Stimulated activated CD8-positive, alpha-beta memory T cell treated with anti-CD3 and anti-CD28 coated beads, Interleukin-2, amount 100 ng/mL, for 48 hours (primary cell): ENCODE measurements at regions not wholly inside any gene's neighbourhood (a gene's known extent, or its start where the extent isn't known, plus 50 kb on each side); places are given as distances from the start of the nearest gene placed in this dataset.

Experiments used
- DNase-seq, 2 donors: peaks; one replicate each; pipeline ENCODE4 v3.0.0-alpha.2; 2020; ENCODE audit warnings: low read depth in 2 of 2

- no peak for DNase-seq
These were observed 548.6 kb upstream of the HS6ST1 start for GRCh38 chr2:128867311-128867710.

DNA sequence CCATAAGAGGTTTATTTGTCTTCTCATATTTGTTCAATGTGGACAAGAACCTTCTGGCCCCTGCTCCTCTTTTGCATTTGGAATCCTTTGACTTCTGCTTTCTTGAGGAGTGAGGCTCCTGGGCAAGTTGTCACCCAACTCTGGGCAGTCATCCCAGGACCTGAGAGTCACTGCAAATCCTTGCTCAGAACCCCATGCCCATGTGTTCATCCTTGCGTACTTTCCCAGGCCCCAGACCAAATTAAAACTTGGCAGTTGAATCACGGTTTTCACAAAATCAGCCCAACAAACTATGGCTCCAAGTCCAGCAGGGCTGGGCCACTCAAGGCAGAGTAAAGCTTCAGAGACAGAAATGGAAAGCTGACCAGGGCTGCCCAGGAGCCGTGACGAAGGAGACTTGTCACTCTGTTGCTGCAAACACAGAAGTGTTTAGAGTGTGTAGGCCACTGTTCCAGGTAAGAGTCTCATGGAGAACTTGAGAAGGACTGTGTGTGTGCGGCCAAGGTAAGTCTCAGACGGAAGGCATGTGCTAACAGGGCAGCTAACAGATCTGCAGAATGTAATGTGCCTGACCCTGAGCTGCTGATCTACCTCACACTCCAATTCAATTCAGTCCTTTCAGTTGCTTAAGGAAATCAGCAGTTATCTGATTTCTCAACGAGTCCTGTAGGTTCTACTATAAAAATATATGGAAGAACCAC is 549.4 kb upstream of the HS6ST1 start:
- no peak for DNase-seq

- DNase-seq = no peak
These were observed 550.3 kb upstream of the HS6ST1 start for GRCh38 chr2:128868686-128869551.

- DNase-seq = no peak
These were observed 555.9 kb upstream of the HS6ST1 start for GRCh38 chr2:128874608-128875007.

DNA sequence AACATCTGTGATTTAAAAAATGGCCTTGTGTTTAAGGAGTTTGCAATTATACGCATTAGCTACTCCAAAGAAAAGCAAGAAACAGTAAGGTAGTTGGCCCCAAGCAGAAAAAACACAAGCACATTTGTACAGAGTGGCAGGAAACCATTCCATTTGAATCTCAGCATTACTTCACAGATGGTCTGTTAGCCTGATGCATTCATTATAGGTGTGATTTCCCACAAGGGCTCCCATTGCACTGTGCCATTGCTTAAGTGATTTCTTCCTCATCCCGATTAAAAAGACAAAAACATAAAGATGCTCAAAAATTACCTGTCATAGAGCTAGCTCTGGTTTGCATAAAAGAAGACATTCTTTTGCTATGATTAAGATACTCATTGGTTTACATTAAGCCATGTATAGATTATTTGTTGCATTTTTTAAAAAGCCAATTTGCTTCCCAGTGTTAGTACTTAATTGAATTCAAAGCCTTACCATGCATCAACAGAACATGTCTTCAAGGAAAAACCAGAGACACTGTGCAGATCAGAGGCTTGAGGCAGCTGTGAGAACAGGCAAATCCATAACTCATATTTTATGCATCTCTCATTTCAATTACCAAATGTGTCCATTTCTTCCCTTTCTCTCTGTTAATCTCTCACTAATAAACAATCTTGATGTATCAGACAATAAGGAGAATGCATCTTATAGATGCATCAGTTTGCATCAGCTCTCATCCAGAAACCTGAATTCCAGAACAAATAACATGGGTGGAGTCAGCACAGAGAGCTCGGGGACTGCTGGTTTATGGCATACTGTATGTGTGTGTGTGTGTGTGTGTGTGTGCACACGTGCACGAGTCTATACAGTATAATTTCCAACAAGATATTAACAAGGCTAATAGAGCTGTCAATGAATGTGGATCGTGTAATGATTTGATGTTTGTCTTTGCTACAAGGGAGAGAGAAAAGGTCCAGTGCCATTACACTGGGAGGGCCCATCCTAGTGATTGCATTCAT is 558.6 kb upstream of the HS6ST1 start:
- no peak for DNase-seq

- no peak for DNase-seq
These were observed 560.5 kb upstream of the HS6ST1 start for GRCh38 chr2:128879161-128879560.

DNA sequence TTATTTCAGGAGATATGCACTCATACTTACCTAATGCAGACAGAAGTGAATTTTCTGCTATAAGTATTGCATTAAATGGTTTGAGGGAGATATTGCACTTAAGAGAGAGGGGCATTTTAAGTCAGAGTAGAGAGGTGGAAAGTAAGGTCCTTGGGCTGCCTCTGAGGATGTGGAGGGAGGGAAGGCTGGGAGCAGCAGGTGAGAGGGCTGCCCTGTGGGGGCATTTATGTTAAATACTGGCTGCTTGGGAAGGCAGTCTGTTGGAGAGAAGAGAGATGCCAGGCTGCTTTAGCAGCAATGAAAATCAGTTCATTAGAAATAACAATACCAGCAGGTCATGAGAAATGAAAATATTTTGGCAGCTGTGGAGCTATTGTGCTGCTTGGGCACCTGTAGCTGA is 576.2 kb upstream of the HS6ST1 start:
- DNase-seq = no peak

- no peak for DNase-seq
These were observed 583.1 kb upstream of the HS6ST1 start for GRCh38 chr2:128901572-128902391.

GRCh38 chr2:128903637-128904036 is 585.0 kb upstream of the HS6ST1 start:
- DNase-seq = no peak

GRCh38 chr2:128911276-128911675 is 592.6 kb upstream of the HS6ST1 start:
- no peak for DNase-seq

DNA sequence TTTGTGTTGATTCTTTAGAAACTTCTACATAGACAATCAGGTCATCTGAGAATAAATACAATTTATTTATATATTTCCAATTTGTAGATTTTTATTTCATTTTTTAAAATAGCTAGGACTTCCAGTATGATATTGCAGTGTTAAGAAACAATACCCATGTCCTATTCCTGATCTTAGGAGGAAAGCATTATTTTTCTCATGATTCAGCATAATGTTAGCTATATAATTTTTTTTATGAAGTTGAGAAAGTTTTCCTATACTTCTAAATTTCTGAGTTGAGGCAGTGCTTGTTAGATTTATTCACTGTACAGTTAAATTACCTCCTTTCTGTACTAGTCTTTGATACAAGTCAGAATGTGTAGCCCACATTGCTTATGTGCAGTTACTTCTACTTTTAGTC is 595.7 kb upstream of the HS6ST1 start:
- no peak for DNase-seq

GRCh38 chr2:128921751-128922150 is 603.1 kb upstream of the HS6ST1 start:
- no peak for DNase-seq

DNA sequence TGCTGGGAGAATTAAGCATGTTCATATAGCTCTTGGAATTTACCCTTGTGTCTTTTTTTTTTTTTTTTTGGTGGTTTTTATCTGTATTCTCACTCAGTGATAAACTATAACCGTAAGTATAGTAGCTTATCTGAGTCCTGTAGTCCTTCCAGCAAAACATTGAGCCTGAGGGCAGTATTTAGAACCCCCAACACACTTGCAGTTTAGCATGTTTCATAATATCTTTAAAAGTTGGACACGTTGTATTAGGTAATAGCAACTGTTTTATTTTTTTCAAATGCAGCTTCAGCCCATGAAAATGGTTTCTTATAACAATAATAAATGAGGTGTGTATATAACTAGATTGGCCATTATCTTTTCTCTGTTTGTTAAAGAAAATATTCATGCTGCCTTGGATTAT is 603.5 kb upstream of the HS6ST1 start:
- DNase-seq = no peak

- no peak for DNase-seq
These were observed 607.0 kb upstream of the HS6ST1 start for GRCh38 chr2:128925631-128926030.

DNA sequence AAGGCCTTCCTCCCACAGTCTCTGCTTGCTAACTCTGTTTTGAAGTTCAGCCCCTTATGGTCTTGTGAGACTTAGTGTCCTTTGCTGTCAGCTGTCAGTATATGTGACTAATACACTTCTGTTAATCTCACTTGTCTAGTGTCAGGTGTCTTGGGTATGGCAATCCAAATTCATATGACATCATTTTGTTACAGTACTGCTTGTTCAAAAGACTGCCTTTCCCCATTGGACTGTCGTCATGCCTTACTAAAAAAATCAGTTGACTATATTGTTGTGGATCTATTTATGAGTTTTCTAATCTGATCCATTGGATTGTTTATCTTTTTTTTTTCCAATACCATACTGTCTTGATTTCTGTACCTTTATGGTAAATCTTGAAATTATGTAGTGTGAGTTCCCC is 611.4 kb upstream of the HS6ST1 start:
- no peak for DNase-seq

DNA sequence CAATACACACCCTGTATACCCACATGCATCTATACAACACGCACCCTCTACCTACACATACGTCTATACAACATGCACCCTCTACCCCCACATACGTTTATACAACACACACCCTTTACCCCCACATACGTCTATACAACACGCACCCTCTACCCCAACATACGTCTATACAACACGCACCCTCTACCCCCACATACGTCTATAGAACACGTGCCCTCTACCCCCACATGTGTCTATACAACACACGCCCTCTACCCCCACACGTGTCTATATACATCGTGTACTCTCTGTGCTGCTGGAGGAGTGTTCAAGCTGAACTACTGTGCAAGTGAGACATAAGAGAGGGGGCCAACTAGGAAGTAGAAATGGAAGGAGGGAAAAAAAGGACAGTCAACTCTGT is 621.7 kb upstream of the HS6ST1 start:
- no peak for DNase-seq

DNA sequence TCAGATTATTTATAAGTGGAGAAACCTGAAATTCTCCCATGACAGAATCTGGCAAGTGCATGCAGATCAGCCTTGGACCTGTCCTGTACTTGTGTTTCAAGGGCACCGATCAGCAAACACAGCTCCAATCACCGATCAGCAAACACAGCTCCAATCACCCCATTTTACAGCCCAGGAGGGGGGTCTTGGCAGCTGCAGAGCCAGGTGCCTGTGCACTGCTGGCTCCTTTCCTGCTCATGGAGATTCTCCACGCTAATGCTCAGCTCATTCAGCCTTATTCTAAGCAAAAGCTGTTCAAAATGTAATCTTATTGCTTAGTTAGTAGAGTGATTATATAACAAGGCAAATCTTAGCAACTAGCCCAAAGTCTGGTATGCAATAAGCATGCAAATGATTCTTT is 623.1 kb upstream of the HS6ST1 start:
- DNase-seq = no peak

DNA sequence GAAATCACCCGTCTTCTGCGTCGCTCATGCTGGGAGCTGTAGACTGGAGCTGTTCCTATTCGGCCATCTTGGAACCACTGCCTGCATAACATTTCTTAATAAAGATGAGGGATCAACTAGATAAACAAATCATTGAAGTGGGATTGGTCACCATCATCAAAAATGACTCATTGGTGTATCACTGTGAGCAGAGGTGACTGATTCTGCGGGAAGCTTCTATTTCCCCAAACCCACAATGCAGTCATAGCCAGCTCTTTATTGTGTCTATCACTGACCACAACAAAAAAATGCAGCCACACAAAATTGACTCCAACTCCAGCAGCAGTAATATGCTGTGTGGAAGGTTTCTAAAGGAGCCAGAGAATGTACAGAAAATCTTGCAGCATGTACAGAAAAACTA is 630.7 kb upstream of the HS6ST1 start:
- DNase-seq = no peak

GRCh38 chr2:128950758-128951157 is 632.1 kb upstream of the HS6ST1 start:
- no peak for DNase-seq

DNA sequence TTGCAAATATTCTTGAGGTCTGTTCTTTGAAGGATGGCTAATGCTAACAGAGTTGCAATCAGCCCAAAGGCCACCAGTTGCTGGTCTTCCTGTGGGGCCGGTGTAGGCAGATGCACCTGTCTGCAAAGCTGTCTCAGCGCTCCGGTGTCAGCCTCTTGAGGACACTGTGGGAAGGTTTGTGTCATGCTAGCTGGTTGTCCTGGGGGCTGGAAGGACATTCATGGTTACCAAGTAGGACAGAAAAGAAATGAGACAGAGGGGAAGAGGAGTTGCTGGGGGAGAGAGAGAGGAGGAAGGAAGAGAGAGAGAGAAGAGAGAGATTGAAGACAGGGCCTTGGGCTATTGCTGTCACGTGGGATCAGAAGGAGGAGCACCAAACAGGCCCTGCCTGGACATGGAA is 639.6 kb upstream of the HS6ST1 start:
- no peak for DNase-seq

GRCh38 chr2:128967646-128968045 is 649.0 kb upstream of the HS6ST1 start:
- DNase-seq = no peak
